ENCODE measurements at regions not wholly inside any gene's neighbourhood (a gene's known extent, or its start where the extent isn't known, plus 50 kb on each side); places are given as distances from the start of the nearest gene placed in this dataset.

- Histone ChIP-seq H3K36me3 (ENCODE audit: control insufficient read depth, insufficient read depth, low read length) (no peaks in the 10 kb centered on the region), H3K4me3 (ENCODE audit: low read depth, low read length) (no peak overlapping the region), H3K27ac (no peak overlapping the region), H3K27me3 (ENCODE audit: control insufficient read depth, insufficient read depth, low read length) (no peaks in the 10 kb centered on the region), H3K9me3 (ENCODE audit: control insufficient read depth, low read length) (no peaks in the 10 kb centered on the region), H3K9ac (no peak overlapping the region), H3K4me1 (no peaks in the 10 kb centered on the region), H3K4me2 (ENCODE audit: low read length) (no peak overlapping the region), H3K79me2 (no peaks in the 10 kb centered on the region), H2AFZ (no peak overlapping the region)
- TF ChIP-seq CTCF (IDR thresholded peaks at IDR 0.05) = no peak
Observed at GRCh38 chr3:8220291-8220690, 281.3 kb upstream of the LMCD1 start.

- TF ChIP-seq CTCF (IDR thresholded peaks at IDR 0.05) = no peak
- Histone ChIP-seq H3K79me2 (no peaks in the 10 kb centered on the region), H3K36me3 (ENCODE audit: control insufficient read depth, insufficient read depth, low read length) (no peaks in the 10 kb centered on the region), H3K9me3 (ENCODE audit: control insufficient read depth, low read length) (no peaks in the 10 kb centered on the region), H2AFZ (no peak overlapping the region), H3K27ac (no peak overlapping the region), H3K4me3 (ENCODE audit: low read depth, low read length) (no peak overlapping the region), H3K4me1 (no peaks in the 10 kb centered on the region), H3K9ac (no peak overlapping the region), H3K27me3 (ENCODE audit: control insufficient read depth, insufficient read depth, low read length) (no peaks in the 10 kb centered on the region), H3K4me2 (ENCODE audit: low read length) (no peak overlapping the region)
Observed at GRCh38 chr3:8223766-8224165, 277.9 kb upstream of the LMCD1 start.

- Histone ChIP-seq H3K79me2 (no peaks in the 10 kb centered on the region), H3K36me3 (ENCODE audit: control insufficient read depth, insufficient read depth, low read length) (no peaks in the 10 kb centered on the region), H3K4me1 (no peaks in the 10 kb centered on the region), H3K27ac (no peak overlapping the region), H3K4me2 (ENCODE audit: low read length) (no peak overlapping the region), H2AFZ (no peak overlapping the region), H3K4me3 (ENCODE audit: low read depth, low read length) (no peak overlapping the region), H3K27me3 (ENCODE audit: control insufficient read depth, insufficient read depth, low read length) (no peaks in the 10 kb centered on the region), H3K9ac (no peak overlapping the region), H3K9me3 (ENCODE audit: control insufficient read depth, low read length) (no peaks in the 10 kb centered on the region)
- no peak for TF ChIP-seq CTCF (IDR thresholded peaks at IDR 0.05)
Observed at GRCh38 chr3:8224941-8225340, 276.7 kb upstream of the LMCD1 start.

- no peak overlapping the region for H3K4me3 ChIP-seq (ENCODE audit: low read depth, low read length)
- no peak for TF ChIP-seq CTCF (IDR thresholded peaks at IDR 0.05)
- no peak overlapping the region for H3K4me2 ChIP-seq (ENCODE audit: low read length)
- H3K4me1 ChIP-seq = no peaks in the 10 kb centered on the region
- H3K9ac ChIP-seq = no peak overlapping the region
- no peaks in the 10 kb centered on the region for H3K79me2 ChIP-seq
- H3K9me3 ChIP-seq (ENCODE audit: control insufficient read depth, low read length) = no peaks in the 10 kb centered on the region
- no peak overlapping the region for H3K27ac ChIP-seq
- H3K27me3 ChIP-seq (ENCODE audit: control insufficient read depth, insufficient read depth, low read length) = no peaks in the 10 kb centered on the region
- no peak overlapping the region for H2AFZ ChIP-seq
- H3K36me3 ChIP-seq (ENCODE audit: control insufficient read depth, insufficient read depth, low read length) = no peaks in the 10 kb centered on the region
Observed at GRCh38 chr3:8233938-8234337, 267.7 kb upstream of the LMCD1 start.

- Histone ChIP-seq H3K4me3 (ENCODE audit: low read depth, low read length) (no peak overlapping the region), H3K4me1 (no peaks in the 10 kb centered on the region), H3K4me2 (ENCODE audit: low read length) (no peak overlapping the region), H3K79me2 (no peaks in the 10 kb centered on the region), H3K9me3 (ENCODE audit: control insufficient read depth, low read length) (no peaks in the 10 kb centered on the region), H3K9ac (no peak overlapping the region), H3K27me3 (ENCODE audit: control insufficient read depth, insufficient read depth, low read length) (no peaks in the 10 kb centered on the region), H3K27ac (no peak overlapping the region), H2AFZ (no peak overlapping the region), H3K36me3 (ENCODE audit: control insufficient read depth, insufficient read depth, low read length) (no peaks in the 10 kb centered on the region)
- TF ChIP-seq CTCF (IDR thresholded peaks at IDR 0.05) = no peak
Observed at GRCh38 chr3:8236264-8236663, 265.4 kb upstream of the LMCD1 start.
